A549 (cell line): ENCODE measurements at regions not wholly inside any gene's neighbourhood (a gene's known extent, or its start where the extent isn't known, plus 50 kb on each side); places are given as distances from the start of the nearest gene placed in this dataset.

ENCODE experiments used
- JUN ChIP-seq, 2 experiments: fragments of >200 bp; sonication (Bioruptor Twin); formaldehyde crosslinking; IDR thresholded peaks; 2 replicates in 1 of 2; 3 replicates in 1 of 2; pipeline ENCODE4 v1.6.1; 2016 to 2017
- JUNB ChIP-seq: fragments of >200 bp; sonication (Bioruptor Twin); formaldehyde crosslinking; IDR thresholded peaks from 2 replicates; pipeline ENCODE4 v1.6.1; 2016
- RFX5 ChIP-seq: fragments of 450-650 bp; IDR thresholded peaks from 2 replicates; pipeline ENCODE4 v1.7.1; 2014; ENCODE audit warnings: antibody characterized with exemption, mild to moderate bottlenecking, moderate library complexity
- SMC3 ChIP-seq: fragments of >200 bp; sonication (Bioruptor Twin); formaldehyde crosslinking; IDR thresholded peaks from 3 replicates; pipeline ENCODE4 v1.6.1; 2018; ENCODE audit warnings: inconsistent platforms
- TF ChIP-seq, protein P1 (sequence below): fragments of >200 bp; sonication (Bioruptor Twin); formaldehyde crosslinking; IDR thresholded peaks from 3 replicates; pipeline ENCODE4 v1.5.1; 2016

DNA sequence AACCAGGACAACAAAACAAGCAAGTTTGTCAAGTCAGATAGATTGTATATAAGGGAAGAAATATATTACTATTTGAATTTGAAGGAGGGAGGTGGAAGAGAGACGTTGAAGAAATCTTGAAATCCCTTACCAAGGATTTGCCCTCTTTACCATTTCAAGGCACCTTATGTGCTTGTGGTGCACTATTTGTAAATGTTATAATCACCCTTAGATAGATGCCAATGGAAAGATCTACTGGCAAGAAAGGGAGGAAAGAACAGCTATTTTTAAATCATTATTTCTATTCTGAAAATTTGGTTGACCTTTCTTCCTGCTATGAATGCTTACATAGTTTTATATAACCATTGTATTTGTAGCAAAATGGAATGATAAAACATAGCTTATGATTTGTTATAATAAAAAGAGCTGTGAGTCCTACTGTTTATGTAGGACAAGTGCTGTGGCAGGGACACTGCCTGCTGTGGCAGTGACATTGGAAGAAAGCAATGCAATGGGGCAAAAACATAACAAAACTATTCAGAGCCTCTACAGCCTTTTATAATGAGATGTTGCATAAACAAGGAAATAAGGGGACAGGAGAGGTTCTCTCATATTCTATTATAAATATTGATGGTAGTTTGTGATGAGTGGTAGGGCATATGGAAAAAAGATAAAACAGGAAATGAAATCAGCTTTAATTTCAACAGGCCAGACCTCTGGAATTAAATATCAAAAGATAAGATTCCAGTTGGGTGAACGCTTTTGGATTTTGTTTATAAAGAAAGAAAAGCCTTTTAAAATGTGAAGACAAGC lies 1145.2 kb upstream of the GJE1 start:
- no peak for TF ChIP-seq RFX5
- TF ChIP-seq, protein P1, sequence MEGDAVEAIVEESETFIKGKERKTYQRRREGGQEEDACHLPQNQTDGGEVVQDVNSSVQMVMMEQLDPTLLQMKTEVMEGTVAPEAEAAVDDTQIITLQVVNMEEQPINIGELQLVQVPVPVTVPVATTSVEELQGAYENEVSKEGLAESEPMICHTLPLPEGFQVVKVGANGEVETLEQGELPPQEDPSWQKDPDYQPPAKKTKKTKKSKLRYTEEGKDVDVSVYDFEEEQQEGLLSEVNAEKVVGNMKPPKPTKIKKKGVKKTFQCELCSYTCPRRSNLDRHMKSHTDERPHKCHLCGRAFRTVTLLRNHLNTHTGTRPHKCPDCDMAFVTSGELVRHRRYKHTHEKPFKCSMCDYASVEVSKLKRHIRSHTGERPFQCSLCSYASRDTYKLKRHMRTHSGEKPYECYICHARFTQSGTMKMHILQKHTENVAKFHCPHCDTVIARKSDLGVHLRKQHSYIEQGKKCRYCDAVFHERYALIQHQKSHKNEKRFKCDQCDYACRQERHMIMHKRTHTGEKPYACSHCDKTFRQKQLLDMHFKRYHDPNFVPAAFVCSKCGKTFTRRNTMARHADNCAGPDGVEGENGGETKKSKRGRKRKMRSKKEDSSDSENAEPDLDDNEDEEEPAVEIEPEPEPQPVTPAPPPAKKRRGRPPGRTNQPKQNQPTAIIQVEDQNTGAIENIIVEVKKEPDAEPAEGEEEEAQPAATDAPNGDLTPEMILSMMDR = no peak
- no peak for TF ChIP-seq JUNB
- TF ChIP-seq SMC3 = no peak
- no peak for TF ChIP-seq JUN (IDR thresholded peaks at IDR 0.05)
